Loucy (cell line): ENCODE measurements at regions not wholly inside any gene's neighbourhood (a gene's known extent, or its start where the extent isn't known, plus 50 kb on each side); places are given as distances from the start of the nearest gene placed in this dataset.

Source experiments
- EZH2phosphoT487 ChIP-seq: fragments of 200-600 bp; IDR thresholded peaks from 2 replicates; pipeline ENCODE4 v1.6.1; 2018; ENCODE audit warnings: antibody characterized with exemption, mild to moderate bottlenecking, moderate library complexity, borderline replicate concordance
- TF ChIP-seq, protein P1 (sequence below): fragments of 200-600 bp; sonication (generic); conservative IDR thresholded peaks from 2 replicates; pipeline ENCODE4 v1.5.1; 2014; ENCODE audit warnings: mild to moderate bottlenecking, antibody characterized with exemption, low read length

DNA sequence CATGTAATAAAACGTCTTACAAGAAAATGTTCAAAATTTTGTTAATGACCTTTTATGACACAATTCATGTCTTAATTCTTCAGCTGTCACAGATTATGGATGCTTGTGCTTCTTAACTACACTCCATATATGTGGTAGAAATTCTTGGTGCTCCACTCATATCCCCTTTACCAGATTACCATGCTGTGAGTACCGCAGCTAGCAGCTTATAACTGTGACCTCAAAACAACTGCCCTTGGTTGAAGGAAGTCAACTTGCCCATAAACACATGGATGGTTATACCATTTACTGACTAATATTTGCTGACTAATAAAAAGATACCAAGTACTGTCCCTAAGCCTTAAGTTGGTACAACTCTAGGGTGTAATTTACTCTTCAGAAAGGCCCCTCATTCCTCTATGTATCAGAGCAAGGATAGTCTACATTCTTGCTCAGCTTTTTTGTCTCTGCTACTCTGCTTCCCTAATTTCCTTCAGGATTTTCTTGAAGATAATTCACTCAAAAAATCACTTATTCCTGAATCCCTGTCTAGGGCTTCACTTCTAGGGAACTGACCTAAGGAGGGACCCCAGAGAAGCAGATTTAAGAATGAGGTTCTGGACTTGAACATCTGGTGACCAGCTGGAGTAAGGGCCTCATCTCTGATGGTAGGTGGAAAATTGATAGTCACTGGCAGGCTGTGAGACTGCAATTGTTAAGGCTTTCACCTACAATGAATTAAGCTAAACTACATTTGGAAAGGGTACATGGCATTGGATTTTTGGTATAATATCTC lies 152.3 kb downstream of the SLC6A15 start:
- TF ChIP-seq, protein P1, sequence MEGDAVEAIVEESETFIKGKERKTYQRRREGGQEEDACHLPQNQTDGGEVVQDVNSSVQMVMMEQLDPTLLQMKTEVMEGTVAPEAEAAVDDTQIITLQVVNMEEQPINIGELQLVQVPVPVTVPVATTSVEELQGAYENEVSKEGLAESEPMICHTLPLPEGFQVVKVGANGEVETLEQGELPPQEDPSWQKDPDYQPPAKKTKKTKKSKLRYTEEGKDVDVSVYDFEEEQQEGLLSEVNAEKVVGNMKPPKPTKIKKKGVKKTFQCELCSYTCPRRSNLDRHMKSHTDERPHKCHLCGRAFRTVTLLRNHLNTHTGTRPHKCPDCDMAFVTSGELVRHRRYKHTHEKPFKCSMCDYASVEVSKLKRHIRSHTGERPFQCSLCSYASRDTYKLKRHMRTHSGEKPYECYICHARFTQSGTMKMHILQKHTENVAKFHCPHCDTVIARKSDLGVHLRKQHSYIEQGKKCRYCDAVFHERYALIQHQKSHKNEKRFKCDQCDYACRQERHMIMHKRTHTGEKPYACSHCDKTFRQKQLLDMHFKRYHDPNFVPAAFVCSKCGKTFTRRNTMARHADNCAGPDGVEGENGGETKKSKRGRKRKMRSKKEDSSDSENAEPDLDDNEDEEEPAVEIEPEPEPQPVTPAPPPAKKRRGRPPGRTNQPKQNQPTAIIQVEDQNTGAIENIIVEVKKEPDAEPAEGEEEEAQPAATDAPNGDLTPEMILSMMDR = no peak
- no peak for TF ChIP-seq EZH2phosphoT487
